ENCODE measurements at regions not wholly inside any gene's neighbourhood (a gene's known extent, or its start where the extent isn't known, plus 50 kb on each side); places are given as distances from the start of the nearest gene placed in this dataset.

DNA sequence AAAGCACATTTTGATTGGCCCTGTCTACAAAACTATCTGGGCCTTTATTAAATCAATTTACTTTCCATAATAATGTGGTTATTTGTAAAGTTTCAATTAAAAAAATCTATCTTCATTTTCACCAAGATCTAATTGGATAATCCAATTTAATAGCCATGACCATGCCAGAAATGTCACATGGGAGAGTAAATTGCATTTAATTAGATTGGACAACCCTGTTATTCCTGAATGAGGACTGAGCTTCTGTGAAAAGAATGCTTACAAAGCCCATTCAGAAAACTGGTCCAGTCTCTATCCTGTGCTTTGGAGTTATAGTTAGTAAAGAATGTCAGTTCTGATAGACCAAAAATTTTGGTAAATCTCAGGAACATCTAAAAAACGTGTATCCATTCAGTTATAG is 541.9 kb upstream of the ANO5 start:
- TF ChIP-seq ZNF8 (CRISPR knock-in tag; IDR thresholded peaks at IDR 0.05) (no peak), ZC3H10 (CRISPR knock-in tag; IDR thresholded peaks at IDR 0.05) (no peak)
